HuH-7.5 (cell line): ENCODE measurements at regions not wholly inside any gene's neighbourhood (a gene's known extent, or its start where the extent isn't known, plus 50 kb on each side); places are given as distances from the start of the nearest gene placed in this dataset.
"Not testable (repeated sequence)": the region's sequence is repeated elsewhere in the genome, so short reads cannot be mapped to it uniquely, and the experiment has no call there.

Experiments
- DNase-seq: peaks from one replicate; pipeline ENCODE4 v3.0.0; 2011; ENCODE audit warnings: low spot score

GRCh38 chr4:111136438-111136837 lies 513.6 kb upstream of the PITX2 start:
- DNase-seq: no peak

DNA sequence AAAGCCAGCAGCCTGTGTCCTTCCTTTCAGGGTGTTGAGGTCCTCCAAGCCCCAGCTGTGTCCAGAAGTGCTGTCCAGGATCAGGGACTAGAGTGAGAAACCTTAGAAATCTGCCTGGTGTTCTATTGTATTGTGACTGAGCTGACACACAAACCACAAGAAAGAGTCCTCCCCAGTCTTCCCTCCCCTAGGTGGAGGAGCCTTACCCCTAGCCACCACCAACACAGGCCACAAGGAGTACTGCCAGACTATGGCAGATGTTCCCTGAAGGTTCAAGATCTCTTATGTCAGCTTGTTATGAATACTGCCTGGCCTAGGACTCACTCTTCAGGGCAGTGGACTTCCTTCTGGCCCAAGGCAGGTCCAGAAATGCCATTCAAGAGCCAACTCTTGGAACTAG lies 514.1 kb upstream of the PITX2 start:
- DNase-seq: no peak

- no peak for DNase-seq
These were observed 520.6 kb upstream of the PITX2 start for GRCh38 chr4:111143510-111143909.

DNA sequence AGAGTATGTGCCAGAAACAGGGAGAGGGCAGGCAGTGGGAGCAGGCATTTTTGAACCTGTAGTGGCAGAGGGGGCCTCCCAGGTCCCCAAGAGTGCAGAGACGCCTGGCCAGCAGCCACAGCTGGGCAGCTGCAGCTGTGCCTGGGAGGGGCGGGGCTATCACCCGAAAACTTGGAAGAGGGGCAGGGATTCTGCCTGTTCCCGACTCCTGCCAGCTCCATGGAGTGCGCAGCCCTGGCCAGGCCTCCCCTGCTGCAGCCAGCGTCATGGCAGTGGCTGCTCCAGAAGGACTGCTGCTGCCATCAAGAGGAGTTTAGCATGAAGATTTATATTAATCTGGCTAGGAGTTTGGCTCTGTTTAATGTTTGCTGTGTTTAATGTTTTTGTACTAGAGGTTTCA lies 532.1 kb upstream of the PITX2 start:
- DNase-seq: no peak

- not testable (repeated sequence) for DNase-seq
These were observed 541.7 kb upstream of the PITX2 start for GRCh38 chr4:111164556-111164955.

DNA sequence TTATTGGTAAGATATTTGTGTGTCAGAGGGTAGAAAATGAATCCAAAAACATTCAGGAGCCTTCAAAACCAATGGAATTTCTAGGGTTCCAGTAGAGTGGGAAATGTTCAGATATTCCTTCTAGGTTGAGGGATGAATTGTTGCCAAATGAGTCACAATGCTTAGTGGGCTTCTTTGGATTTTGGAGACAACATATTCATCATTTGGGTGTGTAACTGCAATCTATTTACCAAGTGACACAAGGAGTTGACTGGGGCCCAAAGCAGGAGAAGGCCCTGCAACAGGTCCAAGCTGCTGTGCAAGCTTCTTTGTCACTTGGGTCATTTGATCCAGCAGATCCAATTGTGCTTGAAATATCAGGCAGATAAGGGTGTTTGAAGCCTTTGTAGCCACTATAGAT lies 551.5 kb upstream of the PITX2 start:
- DNase-seq: no peak

GRCh38 chr4:111178231-111178630 lies 555.4 kb upstream of the PITX2 start:
- no peak for DNase-seq

DNA sequence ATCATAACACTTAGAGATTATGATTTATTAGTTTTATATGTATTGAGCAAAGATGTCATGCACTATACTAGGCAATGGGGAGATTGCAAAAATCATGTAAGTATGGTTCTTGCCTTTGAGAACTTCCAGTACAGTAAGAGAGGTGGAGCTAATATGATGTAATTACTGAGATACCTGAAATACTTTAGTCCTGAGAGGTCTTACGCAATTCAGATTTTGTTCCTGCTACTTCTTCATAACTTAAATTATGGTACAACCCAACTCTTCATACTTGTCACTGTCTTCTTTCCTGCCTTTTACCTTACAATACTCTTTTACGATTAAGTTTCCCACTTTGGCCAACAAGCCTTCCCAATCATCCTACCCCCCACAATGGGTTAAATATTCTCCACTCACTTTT lies 564.2 kb upstream of the PITX2 start:
- no peak for DNase-seq

DNA sequence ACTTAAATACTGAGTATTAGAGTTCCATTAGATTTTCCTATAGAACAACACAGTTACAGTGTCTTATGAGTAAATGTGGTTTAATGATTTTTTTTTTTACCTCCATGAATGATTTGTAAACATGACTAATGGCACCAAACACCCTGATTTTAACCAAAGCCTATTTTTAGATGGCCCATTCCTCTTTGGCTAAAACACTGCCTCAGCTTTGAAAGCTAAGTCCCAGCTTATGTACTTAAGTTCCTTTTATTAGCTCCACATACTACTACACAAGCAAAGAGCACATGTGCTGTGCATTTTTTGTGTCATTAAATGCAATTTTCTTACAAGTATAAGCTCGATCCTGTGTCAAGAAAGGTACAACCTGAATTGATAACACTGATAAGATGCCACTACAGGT lies 575.6 kb upstream of the PITX2 start:
- DNase-seq: no peak

DNA sequence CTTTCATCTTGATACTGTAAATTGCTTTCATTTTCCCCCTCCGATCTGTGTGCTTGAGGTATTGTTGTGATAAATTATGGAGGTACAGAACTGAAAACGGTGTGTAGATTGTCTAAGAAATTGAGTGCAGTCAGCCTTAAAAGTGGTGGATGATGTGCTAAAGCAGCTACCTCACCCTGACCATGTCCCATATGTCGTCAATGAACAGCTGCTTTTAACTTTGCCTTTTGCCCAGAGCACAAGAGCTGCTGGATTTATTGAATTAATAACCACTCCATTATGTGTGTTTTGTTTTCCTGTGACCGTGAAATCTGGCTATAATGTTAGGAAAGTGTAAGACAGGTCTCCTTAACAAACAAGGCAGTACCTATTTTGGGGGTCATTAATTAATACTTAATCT lies 581.9 kb upstream of the PITX2 start:
- no peak for DNase-seq

- DNase-seq: no peak
These were observed 586.1 kb upstream of the PITX2 start for GRCh38 chr4:111208970-111209369.

DNA sequence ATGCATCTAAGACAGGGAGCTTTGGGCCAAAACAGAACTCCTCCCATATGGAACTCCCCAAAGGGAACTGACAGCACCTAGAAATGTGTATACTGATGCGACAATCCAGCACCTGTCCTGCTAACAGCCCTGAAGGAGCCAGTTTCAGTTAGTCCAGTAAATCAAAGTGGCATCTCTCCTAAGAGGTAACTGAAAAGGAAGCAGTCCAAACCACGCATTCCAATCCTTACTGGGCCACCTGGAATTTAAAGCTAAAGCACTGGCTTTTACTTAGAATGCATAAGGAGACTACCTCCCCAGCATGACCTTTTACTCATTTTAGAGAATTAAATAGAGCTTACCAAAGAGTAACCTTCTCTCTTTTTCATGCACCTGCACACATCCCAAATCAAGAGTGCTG lies 586.8 kb upstream of the PITX2 start:
- no peak for DNase-seq

DNA sequence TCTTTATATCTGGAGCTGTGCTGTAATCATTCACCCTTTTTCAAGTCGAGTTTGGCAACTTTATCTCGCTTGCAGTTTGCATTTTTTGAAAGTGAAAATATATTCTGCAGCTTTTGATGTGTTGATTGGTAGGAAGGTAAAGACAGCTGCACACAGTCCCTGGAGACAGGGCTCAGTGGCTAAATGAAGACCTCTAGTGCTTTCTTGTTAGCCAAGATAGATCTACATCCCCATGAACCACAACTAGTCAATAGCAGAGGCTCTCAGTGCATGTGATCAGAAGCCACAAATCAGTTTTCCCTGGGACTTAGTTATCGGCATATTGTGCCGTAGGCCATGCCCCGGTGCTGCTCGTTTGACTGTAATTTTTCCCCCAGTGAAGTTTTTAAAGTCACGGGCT lies 587.7 kb upstream of the PITX2 start:
- DNase-seq: no peak

DNA sequence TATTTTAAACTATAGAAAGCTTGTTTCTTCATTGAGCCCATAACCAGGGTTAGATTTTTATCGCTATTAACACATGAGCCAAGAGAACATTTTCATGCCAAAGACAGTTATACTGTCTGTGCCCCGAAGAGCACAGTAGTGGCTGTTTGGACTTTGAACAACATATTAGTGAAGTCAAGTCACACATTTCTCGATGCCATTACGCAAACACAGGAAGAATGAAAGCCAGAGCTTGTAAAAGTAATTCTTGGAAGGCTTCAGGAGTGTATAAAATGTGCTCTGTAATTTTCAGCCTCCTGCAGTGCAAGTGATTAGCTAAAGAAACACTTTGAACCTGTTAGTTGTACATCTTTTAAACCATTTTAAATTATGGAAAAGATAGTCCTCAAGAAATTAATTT lies 590.7 kb upstream of the PITX2 start:
- DNase-seq: no peak

DNA sequence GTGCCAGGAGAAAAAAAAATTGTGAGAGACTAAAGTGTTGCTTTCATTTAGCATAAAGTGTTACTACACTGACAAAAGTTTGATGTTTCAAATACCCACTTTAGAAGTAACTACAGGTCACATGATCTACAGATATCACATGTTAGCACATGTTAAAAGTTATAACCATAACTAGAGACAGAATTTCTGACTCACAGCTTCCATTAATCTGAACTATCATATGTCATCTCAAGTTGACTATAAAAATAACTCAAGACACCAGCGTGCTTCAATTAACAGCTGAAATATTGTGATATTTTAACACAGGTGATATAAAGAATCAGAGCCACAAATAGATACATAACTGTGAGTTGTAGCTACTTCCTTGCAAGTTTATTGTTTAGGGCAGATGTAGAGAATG lies 591.5 kb upstream of the PITX2 start:
- no peak for DNase-seq

GRCh38 chr4:111215755-111216154 lies 592.9 kb upstream of the PITX2 start:
- no peak for DNase-seq

DNA sequence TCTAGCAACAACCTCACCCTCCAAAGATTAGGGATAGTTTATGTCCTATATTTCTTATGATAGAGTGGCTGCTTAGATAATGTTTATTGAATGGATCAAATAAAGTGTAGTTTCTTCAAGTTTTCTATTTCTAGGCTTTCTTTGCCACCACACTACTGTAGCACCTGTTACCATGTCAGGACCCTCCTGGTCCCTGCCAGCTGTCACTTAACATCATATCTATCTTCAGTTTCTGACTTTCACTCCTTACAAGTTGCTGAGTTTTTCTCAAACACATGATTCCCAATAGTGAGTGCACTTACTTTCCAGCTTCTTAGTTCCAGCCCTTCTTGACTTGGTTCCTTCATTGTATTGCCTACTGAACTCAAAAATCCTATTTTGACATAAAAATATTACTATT lies 593.9 kb upstream of the PITX2 start:
- no peak for DNase-seq

- DNase-seq: no peak
These were observed 598.5 kb upstream of the PITX2 start for GRCh38 chr4:111221371-111221770.

DNA sequence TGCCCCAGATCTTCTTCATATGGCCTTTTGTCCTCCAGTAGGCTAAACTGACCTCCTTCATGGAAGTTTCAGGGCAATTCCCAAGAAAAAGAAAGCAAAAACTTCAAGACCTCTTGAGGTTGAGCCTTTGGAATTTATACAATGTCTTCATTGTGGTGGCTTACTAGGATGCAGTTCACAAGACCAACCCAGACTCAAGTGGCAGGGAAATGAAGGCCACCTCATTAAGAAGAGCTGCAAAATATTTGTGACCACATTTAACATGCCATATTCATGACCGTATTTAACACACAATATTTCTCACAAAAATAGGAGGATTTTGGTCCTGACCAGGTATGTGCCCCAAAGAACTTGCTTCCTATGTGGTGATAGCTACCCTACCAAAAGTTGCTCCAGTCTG lies 605.5 kb upstream of the PITX2 start:
- DNase-seq: no peak

GRCh38 chr4:111228874-111229273 lies 606.0 kb upstream of the PITX2 start:
- no peak for DNase-seq

- DNase-seq: no peak
These were observed 607.4 kb upstream of the PITX2 start for GRCh38 chr4:111230265-111230664.

- DNase-seq: no peak
These were observed 608.4 kb upstream of the PITX2 start for GRCh38 chr4:111231281-111231680.

GRCh38 chr4:111234939-111235338 lies 612.1 kb upstream of the PITX2 start:
- DNase-seq: no peak

- DNase-seq: no peak
These were observed 641.0 kb upstream of the PITX2 start for GRCh38 chr4:111263836-111264235.

DNA sequence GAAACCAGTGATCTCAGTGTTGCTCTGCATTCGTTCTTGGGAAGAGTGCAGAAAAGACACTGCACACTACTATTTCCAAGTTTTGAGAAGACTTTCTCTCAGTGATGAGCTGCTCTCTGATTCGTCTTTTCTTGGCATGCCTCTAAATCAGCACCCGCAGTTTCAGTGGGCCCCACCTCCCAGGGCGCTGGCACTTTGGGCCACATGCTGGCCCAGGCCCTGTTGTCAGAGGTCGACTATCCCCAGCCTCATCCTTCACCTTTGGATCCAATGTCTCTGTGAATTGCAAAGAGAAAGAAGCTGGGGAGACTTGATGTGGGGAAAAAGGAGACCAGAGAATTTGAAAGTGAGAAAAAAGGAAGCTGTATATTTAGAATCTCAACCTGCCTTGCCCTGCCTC lies 644.1 kb upstream of the PITX2 start:
- no peak for DNase-seq
